ENCODE measurements at regions not wholly inside any gene's neighbourhood (a gene's known extent, or its start where the extent isn't known, plus 50 kb on each side); places are given as distances from the start of the nearest gene placed in this dataset.
"Not testable (repeated sequence)": the region's sequence is repeated elsewhere in the genome, so short reads cannot be mapped to it uniquely, and the experiment has no call there.

DNA sequence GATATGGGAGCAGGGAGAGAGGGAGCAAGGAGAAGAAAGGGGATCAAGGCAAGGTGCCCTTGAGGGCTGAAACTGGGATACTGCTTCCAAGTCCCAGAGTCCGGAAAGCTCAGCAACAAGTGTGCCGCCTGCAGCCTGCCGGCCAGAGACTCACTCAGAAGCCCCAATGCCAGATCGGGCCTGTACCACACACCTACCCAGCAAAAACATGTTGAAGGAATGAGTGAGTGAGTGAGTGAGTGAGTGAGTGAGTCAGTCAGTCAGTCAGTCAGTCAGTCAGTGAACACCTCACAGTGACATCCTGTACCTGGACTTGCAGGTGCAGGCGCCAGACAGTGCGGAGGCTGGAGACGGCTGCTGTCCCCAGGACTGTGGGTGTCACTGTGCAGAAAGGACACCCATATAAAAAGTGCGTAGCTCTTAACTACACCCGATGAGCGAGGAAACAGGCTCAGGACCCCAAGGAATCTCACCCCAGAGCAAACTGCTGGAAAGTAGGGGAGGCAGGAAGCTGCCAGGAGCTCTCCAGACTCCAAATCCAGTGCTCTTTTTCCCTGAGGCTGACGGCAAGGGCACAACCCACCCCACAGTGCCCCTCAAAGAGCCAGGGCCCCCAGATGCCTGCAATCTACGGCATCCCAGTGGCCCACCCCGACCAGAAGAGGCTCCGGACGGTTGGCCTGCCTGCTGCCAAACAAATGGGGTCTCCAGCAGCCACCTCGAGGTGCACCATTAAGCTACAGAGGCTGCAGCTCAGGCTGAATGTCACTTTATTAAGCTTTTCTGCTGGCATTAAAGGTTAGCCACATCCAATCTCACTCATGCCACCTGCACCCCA is 261.7 kb downstream of the NPHP4 start:
- no peak for DNase-seq

DNA sequence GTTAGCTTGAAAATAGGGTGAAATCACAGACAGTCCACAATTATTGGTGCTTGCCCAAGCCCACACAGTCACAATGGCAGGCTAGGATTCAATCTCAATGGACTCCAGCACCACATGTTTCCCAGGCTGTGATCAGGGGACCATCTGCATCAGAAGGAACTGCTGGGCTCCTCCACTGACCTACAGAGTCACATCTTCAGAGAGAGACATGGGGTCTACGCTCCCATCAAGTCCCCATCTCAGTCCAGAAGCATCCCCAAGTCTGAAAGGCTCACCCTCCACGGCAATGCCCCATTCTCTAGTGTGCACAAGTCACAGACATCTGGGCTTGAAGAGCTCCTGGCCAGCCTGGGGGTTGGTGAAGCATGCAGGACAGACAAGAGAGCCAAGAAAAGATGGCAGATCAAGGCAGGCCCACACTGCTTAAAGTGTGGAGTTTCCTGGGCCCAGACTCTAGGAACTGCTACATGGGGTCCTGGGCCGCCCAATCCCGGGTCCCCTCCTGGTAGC is 262.5 kb downstream of the NPHP4 start:
- no peak for DNase-seq

DNA sequence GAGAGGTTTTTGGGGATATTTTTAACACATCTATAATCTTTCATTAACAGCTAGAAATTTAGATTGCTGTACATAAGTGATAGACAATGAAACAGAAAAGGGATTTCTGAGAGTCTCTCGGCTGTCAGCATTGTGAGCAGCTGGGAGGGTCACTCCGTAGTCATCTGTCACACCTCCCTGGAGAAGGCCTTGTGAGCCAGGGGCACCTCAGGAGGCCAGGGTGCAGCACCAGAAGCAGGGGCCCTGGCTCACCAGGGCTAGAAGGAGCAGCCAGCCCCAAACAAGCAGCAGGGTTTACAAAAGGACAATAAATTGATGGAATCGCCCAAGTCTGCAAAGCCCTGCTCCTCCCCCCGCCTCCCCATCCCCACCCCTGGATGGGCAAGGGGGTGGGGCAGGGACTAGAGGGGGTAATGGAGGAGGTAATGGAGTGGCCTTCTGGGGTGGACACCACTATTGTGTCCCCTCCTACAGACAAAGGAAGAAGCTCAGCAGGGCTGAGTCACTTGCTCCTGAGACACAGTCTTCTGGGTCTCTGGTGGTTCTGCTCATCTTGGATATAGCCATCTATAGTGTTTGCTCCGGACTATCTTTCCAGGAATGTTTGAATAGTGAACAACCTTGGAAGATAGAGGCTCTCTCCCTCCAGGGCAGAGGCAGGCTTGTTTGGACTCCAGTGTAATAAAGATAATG is 263.4 kb downstream of the NPHP4 start:
- DNase-seq = no peak

DNA sequence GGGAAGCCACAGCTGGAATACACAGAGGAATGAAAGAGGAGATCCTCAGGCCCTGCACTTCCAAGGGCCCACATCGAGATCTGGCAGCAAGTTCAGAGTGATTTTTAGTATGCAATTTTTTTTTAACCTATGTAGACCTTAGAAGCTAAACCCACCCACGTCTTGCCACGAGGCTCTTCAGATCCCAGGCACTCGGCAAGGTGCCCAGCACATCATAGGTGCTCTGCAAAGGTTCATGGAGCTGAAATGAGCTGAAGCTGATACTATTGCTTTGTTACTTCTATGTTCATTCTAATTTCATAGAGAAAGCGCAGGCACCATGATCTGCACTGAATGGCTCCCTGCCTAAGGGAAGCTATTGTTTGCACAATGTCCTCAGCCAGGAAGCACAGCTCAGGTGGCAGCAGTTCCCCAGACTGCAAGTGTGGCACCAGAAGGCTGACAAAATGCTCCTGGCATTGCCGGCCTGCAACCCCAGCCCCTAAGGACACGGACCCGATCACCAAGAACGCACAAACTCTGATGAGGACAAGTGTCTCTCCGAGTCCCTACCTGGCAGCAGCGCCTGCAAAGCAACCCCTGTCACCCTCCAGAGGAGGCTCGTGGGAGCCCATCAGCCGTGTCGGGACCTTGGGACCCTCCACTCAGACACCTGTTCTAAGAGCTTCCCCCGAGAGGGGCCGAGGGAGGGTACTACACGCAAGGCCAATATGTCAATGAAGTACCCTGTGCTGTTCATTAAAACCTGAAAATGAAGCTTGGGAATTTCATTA is 264.2 kb downstream of the NPHP4 start:
- DNase-seq = no peak

DNA sequence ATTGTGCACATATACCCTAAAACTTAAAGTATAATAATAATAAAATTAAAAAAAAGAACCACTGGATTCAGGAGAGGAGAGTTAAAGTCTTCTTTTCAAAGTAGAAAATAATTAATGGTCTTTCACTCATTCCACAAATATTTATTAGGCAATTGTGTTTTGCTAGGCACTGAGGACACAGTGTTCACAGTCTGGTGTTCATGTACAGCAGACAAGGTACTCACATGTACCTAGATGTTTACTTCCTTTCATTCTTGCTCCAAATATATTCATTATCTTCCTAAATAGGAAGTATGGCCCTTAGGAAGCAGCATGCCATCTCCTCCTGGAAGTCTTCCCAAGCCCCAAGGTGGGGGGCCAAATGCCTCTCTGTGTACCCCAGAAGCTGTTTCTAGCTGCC is 265.0 kb downstream of the NPHP4 start:
- DNase-seq = no peak

DNA sequence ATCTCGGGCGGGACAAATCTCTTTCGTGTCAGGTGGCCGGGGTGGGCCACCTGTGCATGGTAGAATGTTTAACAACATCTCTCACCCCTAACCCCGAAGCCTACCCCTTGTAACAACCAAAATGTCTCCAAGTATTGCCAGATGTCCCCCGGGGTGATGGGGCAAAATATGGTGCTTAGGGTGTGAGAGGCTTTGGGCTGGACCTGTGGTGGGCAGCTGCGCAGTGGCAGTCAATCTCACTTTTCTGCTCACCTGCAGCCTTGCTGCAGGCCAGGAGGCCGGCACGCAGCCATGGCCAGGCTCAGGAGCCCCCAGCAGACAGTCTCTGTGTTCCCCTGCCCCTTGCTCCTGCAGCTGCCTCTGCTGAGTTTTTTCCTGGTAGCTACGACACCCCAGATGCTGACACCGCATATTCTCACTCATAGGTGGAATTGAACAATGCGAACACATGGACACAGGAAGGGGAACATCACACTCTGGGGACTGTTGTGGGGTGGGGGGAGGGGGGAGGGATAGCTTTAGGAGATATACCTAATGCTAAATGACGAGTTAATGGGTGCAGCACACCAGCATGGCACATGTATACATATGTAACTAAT is 265.5 kb downstream of the NPHP4 start:
- DNase-seq = not testable (repeated sequence)

DNA sequence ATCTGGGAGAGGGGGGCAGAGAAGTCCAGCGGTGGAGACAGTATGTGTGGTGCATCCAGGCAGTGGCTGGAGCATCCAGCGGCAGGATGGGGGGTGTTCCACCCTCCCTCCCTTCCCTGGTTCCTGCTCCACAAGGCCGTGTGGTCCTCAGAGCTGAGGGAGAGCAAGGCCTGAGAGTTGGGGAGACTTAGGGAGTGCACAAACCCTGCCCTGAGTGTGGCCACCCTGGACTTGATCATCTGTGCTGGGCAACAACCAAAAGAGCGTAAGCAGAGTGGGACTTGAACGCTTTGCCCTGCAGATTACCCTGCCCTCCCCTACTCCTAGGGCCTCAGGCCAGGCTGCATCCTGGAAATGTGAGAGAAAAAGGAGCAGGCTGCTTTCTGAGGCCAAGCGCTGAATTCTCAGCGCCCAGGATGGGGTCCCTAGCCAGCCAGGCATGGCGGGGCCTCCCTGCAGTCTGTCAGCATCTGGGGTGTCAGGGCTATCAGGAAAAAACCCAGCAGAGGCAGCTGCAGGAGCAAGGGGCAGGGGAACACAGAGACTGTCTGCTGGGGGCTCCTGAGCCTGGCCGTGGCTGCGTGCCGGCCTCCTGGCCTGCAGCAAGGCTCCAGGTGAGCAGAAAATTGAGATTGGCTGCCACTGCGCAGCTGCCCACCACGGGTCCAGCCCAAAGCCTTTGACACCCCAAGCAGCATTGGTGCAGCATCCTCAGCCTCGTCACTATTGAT is 266.2 kb downstream of the NPHP4 start:
- DNase-seq = no peak

DNA sequence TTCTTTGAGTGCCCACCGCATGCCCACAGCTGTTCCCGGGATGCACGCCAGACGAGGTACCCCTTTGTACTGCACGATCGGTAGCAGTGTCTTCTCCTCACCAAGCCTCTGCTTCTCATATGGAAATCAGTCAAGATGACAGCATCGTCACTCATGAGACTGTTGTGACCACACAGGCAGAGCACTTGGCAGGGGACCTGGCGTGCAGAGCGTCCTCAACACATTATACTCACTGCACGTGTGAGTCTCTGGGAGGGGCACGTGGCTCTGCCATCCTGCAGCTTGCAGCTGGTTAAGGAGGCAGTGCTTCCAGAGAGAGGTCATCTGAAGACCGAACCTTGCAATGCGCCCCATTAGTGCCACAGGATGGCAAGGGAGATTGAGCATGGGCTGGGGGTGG is 266.8 kb downstream of the NPHP4 start:
- no peak for DNase-seq

DNA sequence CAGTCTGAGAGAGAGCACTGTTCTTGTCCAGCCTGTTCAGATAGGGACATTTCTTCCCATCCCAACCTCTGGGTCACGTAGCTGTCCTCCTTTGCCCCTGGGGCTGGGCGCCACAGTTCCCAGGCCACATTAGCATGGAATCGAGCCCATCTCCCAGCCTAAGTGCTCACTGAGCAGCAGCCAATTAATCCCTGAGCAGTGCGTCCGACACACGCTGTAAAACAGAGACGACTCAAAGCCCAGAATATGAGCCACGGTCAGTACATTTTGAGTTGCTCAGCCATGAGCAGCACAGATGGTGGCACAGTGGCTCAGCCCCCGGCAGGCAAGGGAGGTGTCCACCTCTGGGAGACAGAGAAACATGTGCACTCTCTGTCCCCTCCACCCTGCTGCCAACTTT is 267.4 kb downstream of the NPHP4 start:
- DNase-seq = no peak

DNA sequence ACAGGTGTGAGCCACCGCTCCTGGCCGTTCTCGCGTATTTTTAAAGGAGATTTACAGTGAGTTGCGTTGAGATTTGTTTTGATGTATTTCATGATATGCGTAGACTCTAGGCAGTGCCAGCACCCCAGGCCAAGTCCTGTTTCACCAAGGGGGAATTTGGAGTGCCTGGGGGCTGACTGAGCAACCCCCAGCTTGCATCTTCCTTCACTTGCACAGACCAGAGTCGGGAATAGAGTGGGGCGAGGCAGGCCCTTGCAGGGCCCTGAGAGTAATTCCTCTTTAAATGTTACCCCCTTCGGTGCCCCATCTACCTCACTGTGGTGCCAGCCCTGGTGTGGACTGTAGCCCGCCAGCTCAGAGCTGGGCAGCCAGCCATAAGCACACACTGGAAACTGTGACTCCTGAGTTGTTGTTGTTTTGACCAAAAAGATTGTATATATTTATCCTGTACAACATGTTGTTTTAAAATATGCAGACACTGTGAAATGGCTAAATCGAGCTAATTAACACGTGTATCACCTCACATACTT is 269.5 kb downstream of the NPHP4 start:
- DNase-seq = no peak

DNA sequence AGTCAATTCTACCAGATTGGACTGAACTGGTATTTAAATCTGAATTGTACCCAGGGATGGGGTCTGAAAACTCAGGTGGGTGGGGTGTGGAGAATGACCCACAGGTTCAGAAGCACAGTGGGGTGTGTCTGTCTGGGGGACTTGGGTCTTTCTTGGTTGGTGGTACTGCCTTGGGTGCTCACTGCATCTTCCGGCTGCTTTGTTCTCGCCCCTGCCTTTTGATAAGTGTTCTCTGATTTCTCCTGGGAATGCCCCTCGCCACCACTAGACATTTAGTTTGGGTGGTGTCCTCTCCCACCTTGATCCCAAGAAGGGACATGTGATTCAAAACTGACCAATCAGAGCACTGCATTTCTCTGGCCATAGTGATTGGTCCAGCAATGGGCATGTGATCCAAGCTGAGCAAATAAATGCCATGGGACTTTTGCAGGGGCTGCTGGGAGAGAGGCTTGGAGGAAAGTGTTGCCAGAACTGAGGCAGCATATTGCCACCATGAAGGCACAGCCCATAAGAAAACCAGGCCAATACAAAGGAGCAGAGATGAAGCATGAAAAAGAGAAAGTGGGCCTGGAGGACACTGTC is 270.5 kb downstream of the NPHP4 start:
- DNase-seq = no peak

DNA sequence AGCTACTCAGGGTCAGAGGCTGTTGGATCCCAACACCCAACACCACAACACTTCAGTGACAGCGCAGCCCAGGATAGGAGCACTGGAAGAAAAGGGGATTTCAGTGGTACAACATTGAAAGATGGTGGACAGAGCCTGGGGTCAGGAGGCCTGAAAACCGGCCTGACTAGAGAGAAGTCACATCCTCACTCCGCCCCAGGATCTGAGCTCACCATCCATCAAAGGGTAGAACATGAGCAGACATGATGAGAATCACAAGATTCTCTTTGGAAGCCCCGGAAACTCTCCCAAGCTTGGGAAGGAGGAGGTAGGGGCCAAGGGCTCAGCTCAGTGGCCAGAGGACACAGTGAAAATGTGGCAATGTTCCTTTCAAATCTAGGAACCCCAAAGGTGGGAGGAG is 271.3 kb downstream of the NPHP4 start:
- no peak for DNase-seq

DNA sequence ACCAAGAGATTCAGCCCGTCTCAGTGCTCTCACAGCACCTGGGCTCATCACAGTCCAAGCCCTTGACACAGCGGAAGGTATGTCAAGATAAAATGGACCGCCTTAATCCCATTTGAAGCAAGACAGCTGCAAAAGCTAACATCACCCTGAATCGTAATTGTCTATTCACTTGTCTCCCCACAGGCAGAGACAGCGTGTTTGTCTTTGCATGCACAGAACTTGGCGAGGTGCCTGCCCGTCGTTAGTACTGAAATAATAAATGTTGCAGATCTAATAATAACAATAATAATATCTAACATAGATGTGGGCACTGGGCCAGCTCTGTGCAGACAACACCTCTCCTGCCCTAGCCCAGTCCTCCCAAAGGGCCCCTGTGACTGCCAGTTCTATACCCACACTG is 271.7 kb downstream of the NPHP4 start:
- no peak for DNase-seq

DNA sequence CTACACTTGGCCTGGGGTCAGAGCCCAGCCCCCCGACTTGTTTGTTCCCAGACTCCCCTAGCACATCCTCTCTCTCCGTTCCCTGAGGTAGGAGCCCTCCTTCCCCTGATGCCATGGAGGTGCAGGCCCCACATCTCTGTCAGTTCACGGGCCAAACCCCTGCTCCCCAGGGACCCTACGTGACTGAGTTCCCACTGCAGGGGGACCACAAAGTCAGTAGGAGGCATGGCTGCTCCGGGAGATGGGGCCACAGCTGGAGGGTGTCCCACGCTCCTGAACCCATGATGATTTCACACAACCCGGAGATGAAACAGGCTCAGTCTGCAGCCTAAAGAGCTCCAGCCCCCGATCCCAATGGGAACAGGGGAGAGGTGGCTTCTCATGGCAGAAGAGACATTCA is 272.2 kb downstream of the NPHP4 start:
- DNase-seq = no peak

DNA sequence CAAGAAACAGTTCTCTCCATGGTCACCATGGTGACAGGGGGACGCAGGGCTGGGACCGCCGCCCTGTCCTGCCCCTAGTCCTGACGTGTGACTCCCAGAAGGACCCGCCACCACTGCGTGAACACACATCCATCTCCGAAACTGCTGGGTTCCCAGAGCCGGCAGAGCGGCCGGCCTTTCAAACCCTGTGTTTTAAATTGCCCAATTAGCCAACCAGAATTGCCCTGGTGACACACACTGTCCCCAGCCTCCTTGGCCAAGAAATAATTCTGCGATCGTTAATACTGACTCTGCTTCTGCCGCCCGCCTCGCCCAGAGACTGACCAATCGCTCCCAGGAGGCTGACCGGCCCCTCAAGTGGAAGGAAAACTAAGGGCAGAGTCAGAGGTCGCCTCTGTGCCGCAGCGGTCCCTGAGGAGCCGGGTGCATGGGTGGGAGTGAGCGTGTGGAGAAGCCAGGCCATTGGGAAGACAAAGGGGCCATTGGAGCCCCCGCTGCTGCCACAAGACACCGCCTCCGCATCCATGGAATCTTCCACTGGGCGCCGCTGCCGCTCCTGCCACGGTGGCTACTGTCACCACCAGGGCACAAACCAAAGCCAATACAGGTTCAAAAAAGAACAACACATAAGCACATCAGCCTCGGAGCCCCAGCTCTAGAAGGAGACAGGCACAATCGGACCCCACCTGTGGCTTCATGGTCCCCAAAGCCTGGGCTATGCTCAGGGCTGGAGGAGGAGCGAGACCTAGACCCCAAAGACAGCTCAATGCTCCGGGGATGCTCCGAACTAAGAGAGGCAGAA is 273.2 kb downstream of the NPHP4 start:
- no peak for DNase-seq

DNA sequence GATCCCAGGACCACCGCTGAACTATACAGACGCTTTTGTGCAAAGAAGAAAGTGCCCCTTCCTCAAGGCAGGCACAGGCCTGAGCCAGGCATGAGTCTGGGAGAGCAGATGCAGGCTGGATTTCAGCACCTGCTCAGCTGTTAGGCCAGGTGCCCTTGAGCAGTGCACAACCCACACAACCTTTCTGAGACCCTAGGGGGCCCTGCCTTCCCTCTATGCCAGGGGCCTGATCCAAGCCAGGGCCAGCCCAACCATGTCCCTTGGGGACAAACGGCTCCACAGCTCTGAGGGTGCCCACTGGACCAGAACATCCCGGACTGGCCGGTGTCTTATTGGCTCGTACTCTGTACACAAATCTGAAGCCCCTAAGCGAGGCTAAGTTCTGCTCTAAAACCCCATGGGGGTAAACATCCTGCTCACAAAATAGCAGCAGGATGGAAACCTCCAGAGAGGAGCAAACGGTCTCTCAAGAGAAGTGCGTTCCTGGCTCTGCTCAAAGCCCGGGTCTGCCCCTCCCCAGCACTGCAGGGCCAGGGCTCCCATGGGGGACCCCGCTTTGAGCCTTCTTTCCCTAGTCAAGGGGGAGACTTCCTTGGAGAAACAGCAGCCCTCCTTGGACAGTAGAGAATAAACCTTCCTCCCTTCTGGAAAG is 275.1 kb downstream of the NPHP4 start:
- no peak for DNase-seq

DNA sequence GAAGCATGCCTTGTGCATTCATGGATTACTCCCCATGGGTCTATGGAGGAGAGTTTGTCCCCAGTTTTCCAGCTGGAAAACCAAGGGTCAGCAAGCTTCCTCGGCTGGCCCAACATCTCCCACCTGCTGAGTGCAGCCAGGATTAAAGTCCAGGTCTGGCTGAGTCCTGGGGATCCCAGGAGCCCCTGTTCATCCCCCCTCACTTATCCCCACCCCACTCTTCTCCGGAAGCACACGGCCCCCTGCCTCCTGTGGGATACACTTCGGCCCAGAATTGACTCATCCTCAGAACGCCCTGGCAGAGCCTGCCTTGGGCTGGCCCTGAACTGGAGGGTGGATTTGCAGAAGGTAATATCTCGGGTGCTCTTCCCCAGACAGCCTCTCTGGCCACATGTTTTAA is 276.1 kb downstream of the NPHP4 start:
- DNase-seq = no peak

DNA sequence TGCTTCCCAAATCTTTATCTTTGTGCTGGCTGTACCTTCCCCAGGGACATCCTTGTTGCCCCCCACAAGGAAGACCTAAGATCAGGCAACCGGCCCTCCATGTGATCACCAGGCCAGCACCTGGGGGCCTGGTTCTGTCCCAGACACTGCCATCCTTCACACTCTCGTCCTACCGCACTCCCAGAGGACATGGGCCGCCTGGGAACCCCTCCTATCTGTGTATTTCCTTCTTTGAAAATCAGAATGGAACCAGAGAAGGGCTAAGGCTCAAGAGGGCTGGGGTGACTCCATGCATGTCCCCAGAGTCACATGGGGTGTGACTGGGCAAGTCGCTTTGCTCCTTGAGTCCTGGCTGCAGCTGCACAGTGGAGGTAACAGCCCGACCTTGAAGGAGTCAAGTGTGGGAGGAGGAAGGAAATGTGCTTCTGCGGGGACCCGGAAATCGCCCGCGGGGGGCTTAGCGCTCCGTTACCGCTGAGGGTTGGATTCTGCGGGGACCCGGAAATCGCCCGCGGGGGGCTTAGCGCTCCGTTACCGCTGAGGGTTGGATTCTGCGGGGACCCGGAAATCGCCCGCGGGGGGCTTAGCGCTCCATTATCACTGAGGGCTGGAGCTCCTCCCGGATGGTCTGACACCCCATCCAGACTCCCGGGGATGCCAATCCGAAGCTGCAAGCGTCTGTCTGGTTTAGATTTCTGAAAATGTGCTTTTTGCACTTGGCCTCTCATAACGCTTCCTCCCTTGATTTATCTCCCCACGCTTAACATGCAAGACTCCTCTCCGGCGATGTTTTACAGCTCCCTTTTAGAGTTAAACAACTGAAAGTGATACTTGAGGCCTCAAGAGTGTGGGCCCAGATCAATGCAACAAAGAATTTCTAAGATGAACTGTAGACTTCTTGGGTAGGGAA is 278.9 kb downstream of the NPHP4 start:
- DNase-seq = peak in 1 of 4 experiments; percentile 7
